ENCODE measurements at regions not wholly inside any gene's neighbourhood (a gene's known extent, or its start where the extent isn't known, plus 50 kb on each side); places are given as distances from the start of the nearest gene placed in this dataset.

DNA sequence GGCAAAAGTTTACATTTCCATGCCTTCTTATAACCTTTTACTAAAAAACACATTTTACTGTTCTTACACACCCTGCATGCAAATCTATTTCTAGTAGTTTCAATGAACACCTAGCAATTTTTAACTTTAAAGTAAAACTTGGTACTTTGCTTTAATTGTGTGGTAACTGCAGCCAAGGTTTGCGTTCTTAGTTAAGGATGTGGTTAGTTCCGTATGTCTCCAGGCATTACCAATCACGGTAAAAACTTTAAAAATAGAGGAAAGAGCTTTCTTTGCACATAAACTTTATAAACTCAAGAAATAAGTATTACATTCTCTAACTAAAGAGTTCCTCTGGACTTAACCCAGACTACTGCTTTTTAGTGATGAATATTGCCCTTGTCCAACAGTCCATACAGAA, 795.2 kb downstream of the SLC16A7 start:
- no peak for DNase-seq (ENCODE audit: low spot score)
- no TSS peak for BruUV-seq (replicated peaks)
- Histone ChIP-seq H3K4me1 (ENCODE audit: insufficient read depth, low read length, poor library complexity, severe bottlenecking) (no peaks in the 10 kb centered on the region), H3K27ac (ENCODE audit: low read depth, low read length, poor library complexity, severe bottlenecking) (no peak overlapping the region), H4K20me1 (ENCODE audit: insufficient read depth, low read length) (no peaks in the 10 kb centered on the region), H3K36me3 (ENCODE audit: insufficient read depth, low read length) (no peaks in the 10 kb centered on the region), H3K9me3 (ENCODE audit: low read length) (no peaks in the 10 kb centered on the region), H3K9me2 (ENCODE audit: insufficient read depth, low read length) (no peaks in the 10 kb centered on the region), H3K79me2 (ENCODE audit: insufficient read depth, low read depth, low read length) (no peaks in the 10 kb centered on the region), H3K4me2 (ENCODE audit: low read length) (no peak overlapping the region), H2AFZ (ENCODE audit: low read length) (no peak overlapping the region), H3K4me3 (ENCODE audit: low read depth, low read length, poor library complexity, severe bottlenecking) (no peak overlapping the region)
- CTCF ChIA-PET (ENCODE audit: unreplicated experiment): no interaction called here
- intact Hi-C loops (cut with micrococcal nuclease; ENCODE audit: unreplicated experiment): no loop called here
- TF ChIP-seq, protein P1, sequence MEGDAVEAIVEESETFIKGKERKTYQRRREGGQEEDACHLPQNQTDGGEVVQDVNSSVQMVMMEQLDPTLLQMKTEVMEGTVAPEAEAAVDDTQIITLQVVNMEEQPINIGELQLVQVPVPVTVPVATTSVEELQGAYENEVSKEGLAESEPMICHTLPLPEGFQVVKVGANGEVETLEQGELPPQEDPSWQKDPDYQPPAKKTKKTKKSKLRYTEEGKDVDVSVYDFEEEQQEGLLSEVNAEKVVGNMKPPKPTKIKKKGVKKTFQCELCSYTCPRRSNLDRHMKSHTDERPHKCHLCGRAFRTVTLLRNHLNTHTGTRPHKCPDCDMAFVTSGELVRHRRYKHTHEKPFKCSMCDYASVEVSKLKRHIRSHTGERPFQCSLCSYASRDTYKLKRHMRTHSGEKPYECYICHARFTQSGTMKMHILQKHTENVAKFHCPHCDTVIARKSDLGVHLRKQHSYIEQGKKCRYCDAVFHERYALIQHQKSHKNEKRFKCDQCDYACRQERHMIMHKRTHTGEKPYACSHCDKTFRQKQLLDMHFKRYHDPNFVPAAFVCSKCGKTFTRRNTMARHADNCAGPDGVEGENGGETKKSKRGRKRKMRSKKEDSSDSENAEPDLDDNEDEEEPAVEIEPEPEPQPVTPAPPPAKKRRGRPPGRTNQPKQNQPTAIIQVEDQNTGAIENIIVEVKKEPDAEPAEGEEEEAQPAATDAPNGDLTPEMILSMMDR (conservative IDR thresholded peaks at IDR 0.05; ENCODE audit: low read length): no peak
- no peak for TF ChIP-seq EZH2phosphoT487 (IDR thresholded peaks at IDR 0.05; ENCODE audit: borderline replicate concordance, low read depth, low read length)
- POLR2A ChIA-PET: interaction anchor here (0.7 kb wide), 1 partner anchor 9 kb away, joined by 6 read pairs; no protein-coding TSS in a partner anchor

DNA sequence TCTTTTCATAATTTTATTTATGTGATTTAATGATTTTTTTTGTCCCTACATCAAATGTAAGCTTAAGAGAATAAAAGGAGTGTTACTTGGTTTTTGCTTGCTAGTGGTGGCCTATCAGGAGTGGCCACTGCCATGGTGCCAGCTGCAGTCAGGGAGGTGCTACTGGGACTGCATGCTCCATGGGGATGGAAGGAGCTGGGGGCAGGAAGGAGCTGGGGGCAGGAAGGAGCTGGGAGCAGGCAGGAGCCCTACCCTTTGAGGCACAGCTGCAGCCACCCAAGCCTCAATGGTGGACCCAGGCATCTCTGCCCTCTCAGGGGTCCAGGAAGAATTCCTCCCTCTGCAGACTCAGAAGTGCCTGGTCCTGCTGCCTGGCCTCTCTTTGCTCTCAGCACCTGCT, 796.0 kb downstream of the SLC16A7 start:
- no TSS peak for BruUV-seq (replicated peaks)

GRCh38 chr12:60393093-60393492, 797.3 kb downstream of the SLC16A7 start:
- Histone ChIP-seq H3K36me3 (ENCODE audit: insufficient read depth, low read length) (no peaks in the 10 kb centered on the region), H3K79me2 (ENCODE audit: insufficient read depth, low read depth, low read length) (no peaks in the 10 kb centered on the region), H3K4me2 (ENCODE audit: low read length) (no peak overlapping the region), H4K20me1 (ENCODE audit: insufficient read depth, low read length) (no peaks in the 10 kb centered on the region), H2AFZ (ENCODE audit: low read length) (no peak overlapping the region), H3K4me1 (ENCODE audit: insufficient read depth, low read length, poor library complexity, severe bottlenecking) (no peaks in the 10 kb centered on the region), H3K9me2 (ENCODE audit: insufficient read depth, low read length) (no peaks in the 10 kb centered on the region), H3K9me3 (ENCODE audit: low read length) (no peaks in the 10 kb centered on the region), H3K4me3 (ENCODE audit: low read depth, low read length, poor library complexity, severe bottlenecking) (no peak overlapping the region), H3K27ac (ENCODE audit: low read depth, low read length, poor library complexity, severe bottlenecking) (no peak overlapping the region)
- DNase-seq (ENCODE audit: low spot score): no peak
- no TSS peak for BruUV-seq (replicated peaks)
- CTCF ChIA-PET (ENCODE audit: unreplicated experiment): no interaction called here
- no peak for TF ChIP-seq EZH2phosphoT487 (IDR thresholded peaks at IDR 0.05; ENCODE audit: borderline replicate concordance, low read depth, low read length)
- TF ChIP-seq, protein P1 (conservative IDR thresholded peaks at IDR 0.05; ENCODE audit: low read length): no peak
- POLR2A ChIA-PET: no interaction called here
- intact Hi-C loops (cut with micrococcal nuclease; ENCODE audit: unreplicated experiment): no loop called here

More for the DNA sequence above, 796.0 kb downstream of the SLC16A7 start:
- Histone ChIP-seq H3K4me3 (ENCODE audit: low read depth, low read length, poor library complexity, severe bottlenecking) (no peak overlapping the region), H3K9me2 (ENCODE audit: insufficient read depth, low read length) (no peaks in the 10 kb centered on the region), H4K20me1 (ENCODE audit: insufficient read depth, low read length) (no peaks in the 10 kb centered on the region), H3K4me1 (ENCODE audit: insufficient read depth, low read length, poor library complexity, severe bottlenecking) (no peaks in the 10 kb centered on the region), H3K27ac (ENCODE audit: low read depth, low read length, poor library complexity, severe bottlenecking) (no peak overlapping the region), H2AFZ (ENCODE audit: low read length) (no peak overlapping the region), H3K79me2 (ENCODE audit: insufficient read depth, low read depth, low read length) (no peaks in the 10 kb centered on the region), H3K9me3 (ENCODE audit: low read length) (no peaks in the 10 kb centered on the region), H3K36me3 (ENCODE audit: insufficient read depth, low read length) (no peaks in the 10 kb centered on the region), H3K4me2 (ENCODE audit: low read length) (no peak overlapping the region)
- TF ChIP-seq EZH2phosphoT487 (IDR thresholded peaks at IDR 0.05; ENCODE audit: borderline replicate concordance, low read depth, low read length): no peak
- TF ChIP-seq, protein P1 (conservative IDR thresholded peaks at IDR 0.05; ENCODE audit: low read length): no peak
- ChIA-PET CTCF (ENCODE audit: unreplicated experiment) (no interaction called here), POLR2A (interaction anchor here (0.7 kb wide), 1 partner anchor 8 kb away, joined by 6 read pairs; no protein-coding TSS in a partner anchor)
- DNase-seq (ENCODE audit: low spot score): no peak
- intact Hi-C loops (cut with micrococcal nuclease; ENCODE audit: unreplicated experiment): no loop called here

Data from OCI-LY7 (cell line).